Retinal pigment epithelial cell (primary cell): ENCODE measurements at regions not wholly inside any gene's neighbourhood (a gene's known extent, or its start where the extent isn't known, plus 50 kb on each side); places are given as distances from the start of the nearest gene placed in this dataset.
A peak's percentile ranks its signal among the peaks of the same experiment; 100 is the strongest.
"Not testable (repeated sequence)": the region's sequence is repeated elsewhere in the genome, so short reads cannot be mapped to it uniquely, and the experiment has no call there.

Source experiments
- DNase-seq: peaks from one replicate; pipeline ENCODE4 v3.0.0-alpha.2; 2010; ENCODE audit warnings: low read depth
- H3K4me3 ChIP-seq: 2 replicates; pipeline ENCODE4 v1.5.1; 2011; ENCODE audit warnings: mild to moderate bottlenecking, low read length, control low read depth, moderate library complexity
- CTCF ChIP-seq: conservative IDR thresholded peaks from 2 replicates; pipeline ENCODE4 v1.5.1; 2011; ENCODE audit warnings: low read depth, low read length, control low read depth, inconsistent platforms

- TF ChIP-seq CTCF = peak; percentile 51
- no peak for DNase-seq
These were observed 53.0 kb upstream of the TNKS2 start for GRCh38 chr10:91745090-91745831.

GRCh38 chr10:91743465-91743864 lies 54.8 kb upstream of the TNKS2 start:
- no peak for DNase-seq
- TF ChIP-seq CTCF = no peak
- H3K4me3 ChIP-seq = no peak overlapping the region

More at GRCh38 chr10:91745090-91745831, 53.0 kb upstream of the TNKS2 start:
- no peak overlapping the region for H3K4me3 ChIP-seq

- H3K4me3 ChIP-seq = no peak overlapping the region
- no peak for TF ChIP-seq CTCF
- DNase-seq = no peak
These were observed 56.0 kb upstream of the TNKS2 start for GRCh38 chr10:91742229-91742628.

GRCh38 chr10:91741356-91741755 lies 56.9 kb upstream of the TNKS2 start:
- no peak for DNase-seq
- TF ChIP-seq CTCF = no peak

GRCh38 chr10:91740353-91740924 lies 57.8 kb upstream of the TNKS2 start:
- no peak for DNase-seq
- no peak for TF ChIP-seq CTCF
- no peak overlapping the region for H3K4me3 ChIP-seq

More at GRCh38 chr10:91741356-91741755, 56.9 kb upstream of the TNKS2 start:
- H3K4me3 ChIP-seq = no peak overlapping the region

GRCh38 chr10:91732265-91732664 lies 66.0 kb upstream of the TNKS2 start:
- DNase-seq, H3K4me3 ChIP-seq: not testable (repeated sequence)

- not testable (repeated sequence) for DNase-seq, H3K4me3 ChIP-seq
These were observed 68.9 kb upstream of the TNKS2 start for GRCh38 chr10:91729339-91729738.

GRCh38 chr10:91726355-91726754 lies 71.9 kb upstream of the TNKS2 start:
- DNase-seq = no peak
- TF ChIP-seq CTCF = no peak
- no peak overlapping the region for H3K4me3 ChIP-seq
